ENCODE measurements at regions not wholly inside any gene's neighbourhood (a gene's known extent, or its start where the extent isn't known, plus 50 kb on each side); places are given as distances from the start of the nearest gene placed in this dataset.
"Not testable (repeated sequence)": the region's sequence is repeated elsewhere in the genome, so short reads cannot be mapped to it uniquely, and the experiment has no call there.

DNA sequence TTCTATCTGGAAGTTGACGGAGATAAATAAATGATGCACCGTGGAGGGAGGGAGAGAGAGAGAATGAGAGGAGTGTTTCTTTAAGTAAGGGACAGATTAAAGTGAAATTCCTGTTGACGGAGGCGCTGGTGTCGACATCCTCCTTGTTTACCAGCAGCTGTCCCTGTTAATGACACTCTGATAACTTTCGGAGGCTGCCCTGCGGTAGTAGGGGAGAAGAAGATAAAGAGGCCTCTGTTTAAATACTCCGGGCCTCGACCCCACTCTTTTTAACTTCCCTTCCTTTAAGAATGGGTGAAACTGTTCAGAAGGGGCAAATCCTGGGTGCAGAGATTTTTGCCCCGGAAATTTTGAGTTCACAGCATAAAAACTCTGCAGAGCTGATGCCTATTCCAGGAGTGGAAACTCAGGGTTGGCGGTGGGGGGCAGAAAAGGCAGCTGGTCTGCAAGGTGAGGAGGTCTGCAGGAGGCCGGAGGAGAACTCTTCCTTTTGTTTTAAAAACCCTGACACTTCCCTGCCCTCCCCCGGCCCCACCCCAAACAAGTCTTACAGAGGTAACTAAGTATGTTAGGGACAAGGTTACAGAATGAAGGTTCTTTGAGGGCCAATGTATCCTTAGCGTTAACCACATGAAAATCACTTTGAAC lies 276.6 kb upstream of the NR2F2 start:
- in situ Hi-C loops (cut with MboI; ENCODE audit: low pct_unique_long_range_greater_than_20kb, low sequenced_read_pairs, unreplicated experiment), result no loop called here
- TF ChIP-seq, protein P1, sequence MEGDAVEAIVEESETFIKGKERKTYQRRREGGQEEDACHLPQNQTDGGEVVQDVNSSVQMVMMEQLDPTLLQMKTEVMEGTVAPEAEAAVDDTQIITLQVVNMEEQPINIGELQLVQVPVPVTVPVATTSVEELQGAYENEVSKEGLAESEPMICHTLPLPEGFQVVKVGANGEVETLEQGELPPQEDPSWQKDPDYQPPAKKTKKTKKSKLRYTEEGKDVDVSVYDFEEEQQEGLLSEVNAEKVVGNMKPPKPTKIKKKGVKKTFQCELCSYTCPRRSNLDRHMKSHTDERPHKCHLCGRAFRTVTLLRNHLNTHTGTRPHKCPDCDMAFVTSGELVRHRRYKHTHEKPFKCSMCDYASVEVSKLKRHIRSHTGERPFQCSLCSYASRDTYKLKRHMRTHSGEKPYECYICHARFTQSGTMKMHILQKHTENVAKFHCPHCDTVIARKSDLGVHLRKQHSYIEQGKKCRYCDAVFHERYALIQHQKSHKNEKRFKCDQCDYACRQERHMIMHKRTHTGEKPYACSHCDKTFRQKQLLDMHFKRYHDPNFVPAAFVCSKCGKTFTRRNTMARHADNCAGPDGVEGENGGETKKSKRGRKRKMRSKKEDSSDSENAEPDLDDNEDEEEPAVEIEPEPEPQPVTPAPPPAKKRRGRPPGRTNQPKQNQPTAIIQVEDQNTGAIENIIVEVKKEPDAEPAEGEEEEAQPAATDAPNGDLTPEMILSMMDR (IDR thresholded peaks at IDR 0.05; ENCODE audit: extremely low read depth, insufficient read depth, missing control alignments), result no peak
- DNase-seq (ENCODE audit: low spot score), result no peak

DNA sequence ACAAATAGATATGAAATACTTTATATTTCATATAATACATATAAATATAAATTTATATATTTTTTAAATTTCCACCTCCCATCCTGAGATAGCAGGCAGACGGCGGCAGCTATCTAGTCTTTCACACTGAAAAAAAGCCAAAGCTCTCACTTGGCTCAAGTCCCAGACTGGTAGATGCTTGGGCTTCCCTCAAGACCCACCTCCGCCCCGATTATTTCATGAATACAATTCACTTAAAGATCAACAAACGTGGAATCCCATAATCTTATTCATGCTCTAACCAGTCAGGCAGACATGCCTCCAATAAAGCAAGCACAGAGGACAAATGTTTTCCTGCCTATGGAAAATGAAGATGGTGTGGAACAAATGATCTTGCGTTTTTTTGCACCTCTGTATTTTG lies 275.9 kb upstream of the NR2F2 start:
- in situ Hi-C loops (cut with MboI; ENCODE audit: low pct_unique_long_range_greater_than_20kb, low sequenced_read_pairs, unreplicated experiment), result no loop called here
- TF ChIP-seq, protein P1 (IDR thresholded peaks at IDR 0.05; ENCODE audit: extremely low read depth, insufficient read depth, missing control alignments), result no peak
- DNase-seq (ENCODE audit: low spot score), result no peak

DNA sequence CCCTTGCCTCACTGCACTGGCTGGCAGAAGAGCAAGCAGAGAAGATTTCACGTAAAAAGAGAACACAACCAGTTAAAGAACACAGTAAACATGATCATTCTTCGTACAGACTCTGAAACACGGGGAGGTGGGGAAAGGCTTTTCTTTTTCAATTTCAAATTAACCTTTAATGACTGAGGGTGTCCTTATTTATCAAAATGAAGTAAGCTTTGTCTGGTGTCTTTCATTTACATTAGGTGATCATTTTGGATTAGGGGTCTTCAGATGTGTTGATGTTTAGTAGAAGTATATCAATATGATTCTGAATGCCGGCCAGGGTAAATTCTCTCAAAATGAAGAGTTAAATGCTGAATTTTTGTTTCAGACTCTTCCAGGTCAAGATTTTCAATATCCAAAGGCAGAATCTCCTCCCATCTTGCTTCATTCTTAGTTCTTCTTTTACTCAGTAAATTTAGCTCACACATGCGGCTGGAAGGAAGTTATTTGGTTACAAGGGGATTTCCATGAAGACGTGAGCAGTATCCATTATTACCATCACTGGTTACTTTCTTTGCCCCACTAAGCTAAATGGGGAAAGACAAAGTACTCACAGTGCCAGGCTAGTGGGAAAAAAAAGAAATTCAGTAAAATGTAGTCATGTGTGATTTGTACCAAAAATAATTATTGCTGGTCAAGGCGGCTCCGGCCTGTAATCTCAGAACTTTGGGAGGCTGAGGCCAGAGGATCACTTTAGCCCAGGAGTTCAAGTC lies 272.2 kb upstream of the NR2F2 start:
- in situ Hi-C loops (cut with MboI; ENCODE audit: low pct_unique_long_range_greater_than_20kb, low sequenced_read_pairs, unreplicated experiment), result no loop called here
- peak; percentile 48 for DNase-seq (ENCODE audit: low spot score)
- TF ChIP-seq, protein P1 (IDR thresholded peaks at IDR 0.05; ENCODE audit: extremely low read depth, insufficient read depth, missing control alignments), result no peak

DNA sequence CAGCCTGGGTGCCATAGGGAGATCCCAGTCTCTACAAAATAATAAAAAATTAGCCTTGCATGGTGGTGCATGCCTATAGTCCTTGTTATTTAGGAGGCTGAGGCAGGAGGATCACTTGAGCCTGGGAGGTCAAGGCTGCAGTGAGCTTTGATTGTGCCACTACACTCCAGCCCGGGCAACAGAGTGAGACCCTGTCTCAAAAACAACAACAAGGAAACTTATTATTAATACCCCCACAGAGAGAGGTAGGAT lies 271.7 kb upstream of the NR2F2 start:
- in situ Hi-C loops (cut with MboI; ENCODE audit: low pct_unique_long_range_greater_than_20kb, low sequenced_read_pairs, unreplicated experiment); DNase-seq (ENCODE audit: low spot score): not testable (repeated sequence)

DNA sequence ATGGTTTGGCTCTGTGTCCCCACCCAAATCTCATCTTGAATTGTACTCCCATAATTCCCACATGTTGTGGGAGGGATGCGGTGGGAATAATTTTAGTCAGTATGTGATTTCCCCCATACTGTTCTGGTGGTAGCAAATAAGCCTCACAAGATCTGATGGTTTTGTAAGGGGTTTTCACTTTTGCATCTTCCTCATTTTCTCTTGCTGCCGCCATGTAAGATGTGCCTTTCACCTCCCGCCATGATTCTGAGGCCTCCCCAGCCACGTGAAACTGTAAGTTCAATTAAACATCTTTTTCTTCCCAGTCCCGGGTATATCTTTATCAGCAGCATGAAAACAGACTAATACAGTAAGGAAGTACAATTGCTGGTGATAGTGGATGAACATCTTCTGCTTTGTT lies 269.9 kb upstream of the NR2F2 start:
- in situ Hi-C loops (cut with MboI; ENCODE audit: low pct_unique_long_range_greater_than_20kb, low sequenced_read_pairs, unreplicated experiment); DNase-seq (ENCODE audit: low spot score): not testable (repeated sequence)

DNA sequence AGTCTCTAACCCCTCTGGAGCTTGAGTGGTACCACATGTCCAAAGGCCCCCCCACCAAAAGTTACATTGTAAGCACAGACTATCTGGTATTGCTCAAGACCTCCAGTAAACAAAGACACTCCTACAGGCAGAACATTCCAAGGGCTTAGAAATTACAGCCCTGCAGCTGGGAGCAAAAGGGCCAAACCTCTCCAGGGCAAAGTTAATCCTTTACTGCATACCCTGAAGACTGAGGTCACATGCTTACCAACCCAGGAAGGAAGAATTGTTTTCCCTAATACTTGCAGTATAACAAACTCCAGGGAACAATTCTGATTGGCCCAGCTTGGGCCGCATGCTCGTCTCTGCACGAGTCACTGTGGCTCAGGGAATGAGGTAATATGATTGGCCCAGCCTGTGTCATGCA lies 266.1 kb upstream of the NR2F2 start:
- TF ChIP-seq, protein P1 (IDR thresholded peaks at IDR 0.05; ENCODE audit: extremely low read depth, insufficient read depth, missing control alignments), result no peak
- no peak for DNase-seq (ENCODE audit: low spot score)
- in situ Hi-C loops (cut with MboI; ENCODE audit: low pct_unique_long_range_greater_than_20kb, low sequenced_read_pairs, unreplicated experiment), result no loop called here

DNA sequence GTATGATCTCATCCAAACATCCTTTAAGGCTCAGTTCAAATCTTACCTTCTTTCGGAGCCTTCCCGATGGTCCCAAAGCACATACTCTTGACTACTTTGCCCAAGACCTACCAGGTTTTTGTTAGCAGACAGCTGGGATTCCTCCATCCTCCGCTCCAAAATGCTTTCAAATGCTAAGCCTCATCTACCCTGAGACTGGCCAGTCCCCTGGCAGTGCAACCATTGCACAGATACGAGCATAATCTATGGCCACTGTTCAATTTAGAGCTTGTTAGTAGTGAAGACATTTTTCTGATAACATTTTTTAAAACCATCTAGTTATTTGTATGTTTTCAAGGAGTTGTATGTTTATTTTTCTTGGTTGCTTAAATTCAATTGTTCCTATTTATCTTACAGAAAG lies 264.4 kb upstream of the NR2F2 start:
- TF ChIP-seq, protein P1 (IDR thresholded peaks at IDR 0.05; ENCODE audit: extremely low read depth, insufficient read depth, missing control alignments), result no peak
- in situ Hi-C loops (cut with MboI; ENCODE audit: low pct_unique_long_range_greater_than_20kb, low sequenced_read_pairs, unreplicated experiment), result no loop called here
- DNase-seq (ENCODE audit: low spot score), result no peak
